HepG2 (cell line): ENCODE measurements at regions not wholly inside any gene's neighbourhood (a gene's known extent, or its start where the extent isn't known, plus 50 kb on each side); places are given as distances from the start of the nearest gene placed in this dataset.

Source experiments
- ATAC-seq: fragments of 200-7000 bp; cut with Tn5 transposase; 3 replicates; pipeline ENCODE4 v1.9.1; 2020; ENCODE audit warnings: mild to moderate bottlenecking, moderate library complexity
- BruUV-seq: library from RNA; stranded (reverse); fragments of 400-500 nt; replicated peaks from 2 replicates; lab custom pipeline; 2021; lab: Mats Ljungman, UMichigan
- CTCF ChIA-PET: fragments of 300-600 bp; formaldehyde crosslinking; extraction: SDS; loops from one replicate; lab custom pipeline; 2021; ENCODE audit warnings: low total read pairs, inconsistent platforms, low intra/inter-chr PET ratio; lab: Yijun Ruan, JAX
- POLR2A ChIA-PET: fragments of 350-600 bp; sonication (Branson Sonifier 250); formaldehyde crosslinking; loops from one replicate; lab custom pipeline; 2020; ENCODE audit warnings: antibody characterized with exemption, inconsistent platforms; lab: Yijun Ruan, JAX
- DNase-seq: peaks from one replicate; pipeline ENCODE4 v3.0.0-alpha.2; 2015; ENCODE audit warnings: low spot score
- FAIRE-seq: peaks from 3 replicates; lab custom pipeline; 2011; peaks lifted over from hg19 to GRCh38; lab: Jason Lieb, UNC
- H2AFZ ChIP-seq: one replicate; pipeline ENCODE4 v1.6.1; 2011; ENCODE audit warnings: low read length, inconsistent platforms
- H3K27ac ChIP-seq: fragments of 300-600 bp; 3 replicates; pipeline ENCODE4 v1.8.0; 2011; ENCODE audit warnings: mixed run types, mild to moderate bottlenecking, mixed read lengths, low read length, inconsistent platforms; ENCODE audit not compliant: insufficient read depth; ENCODE audit errors: extremely low read length
- H3K27me3 ChIP-seq, 2 experiments: fragments of 200-600 bp in 1 of 2; 2 replicates in 1 of 2; 3 replicates in 1 of 2; pipeline versions ENCODE4 v1.6.0 to v1.8.0; 2011; ENCODE audit warnings: low read length in 2 of 2, mild to moderate bottlenecking in 2 of 2, moderate library complexity in 2 of 2, inconsistent platforms in 1 of 2; ENCODE audit not compliant: insufficient read depth in 2 of 2, control insufficient read depth in 1 of 2
- H3K36me3 ChIP-seq, 2 experiments: fragments of 200-600 bp in 1 of 2; replicated peaks in 1 of 2; 2 replicates in 1 of 2; 3 replicates in 1 of 2; pipeline versions ENCODE4 v1.5.1 to v1.8.0; 2011; ENCODE audit warnings: low read length in 2 of 2, inconsistent platforms in 1 of 2; ENCODE audit not compliant: insufficient read depth in 2 of 2, control insufficient read depth in 1 of 2
- H3K4me1 ChIP-seq: 2 replicates; pipeline ENCODE4 v1.5.1; 2012; ENCODE audit warnings: low read length, inconsistent platforms; ENCODE audit not compliant: insufficient read depth
- H3K4me2 ChIP-seq: 2 replicates; pipeline ENCODE4 v1.6.0; 2011; ENCODE audit warnings: low read depth, low read length, inconsistent platforms
- H3K4me3 ChIP-seq, 3 experiments: fragments of 200-600 bp in 1 of 3; sonication (generic), shearing (Covaris generic) in 1 of 3; replicated peaks in 1 of 3; 2 replicates each; pipeline ENCODE4 v1.5.1; 2011 to 2016; ENCODE audit warnings: low read length in 3 of 3, inconsistent platforms in 2 of 3, low read depth in 2 of 3, mild to moderate bottlenecking in 2 of 3, control low read depth in 1 of 3, mixed read lengths in 1 of 3; ENCODE audit not compliant: insufficient read depth in 1 of 3
- H3K79me2 ChIP-seq: one replicate; pipeline ENCODE4 v1.6.1; 2011; ENCODE audit warnings: low read length, inconsistent platforms; ENCODE audit not compliant: insufficient read depth
- H3K9ac ChIP-seq: 2 replicates; pipeline ENCODE4 v1.6.0; 2011; ENCODE audit warnings: mild to moderate bottlenecking, low read depth, low read length, inconsistent platforms; ENCODE audit not compliant: insufficient read depth
- H3K9me3 ChIP-seq: 2 replicates; pipeline ENCODE4 v1.5.1; 2012; ENCODE audit warnings: mild to moderate bottlenecking, low read length
- H4K20me1 ChIP-seq: 2 replicates; pipeline ENCODE4 v1.6.0; 2011; ENCODE audit warnings: inconsistent platforms, mild to moderate bottlenecking, low read length, moderate library complexity; ENCODE audit not compliant: insufficient read depth
- CEBPB ChIP-seq: IDR thresholded peaks from 2 replicates; pipeline ENCODE4 v1.6.1; 2011; ENCODE audit warnings: low read depth, low read length, improper control_type of control experiment, borderline replicate concordance
- E2F2 ChIP-seq: sonication (generic); formaldehyde crosslinking; IDR thresholded peaks from 2 replicates; pipeline ENCODE4 v1.4.0; 2020; ENCODE audit warnings: missing genetic modification reagents, borderline replicate concordance
- FOXJ3 ChIP-seq: sonication (generic); formaldehyde crosslinking; IDR thresholded peaks from 2 replicates; pipeline ENCODE4 v1.4.0; 2020; ENCODE audit warnings: missing genetic modification reagents, mild to moderate bottlenecking, borderline replicate concordance
- HNRNPUL1 ChIP-seq: fragments of 200-400 bp; formaldehyde crosslinking; IDR thresholded peaks from 2 replicates; pipeline ENCODE4 v1.6.1; 2017; ENCODE audit warnings: low read depth, mild to moderate bottlenecking, low read length, moderate library complexity
- SETDB1 ChIP-seq: sonication (generic); formaldehyde crosslinking; IDR thresholded peaks from 2 replicates; pipeline ENCODE4 v1.5.1; 2020; ENCODE audit warnings: missing genetic modification reagents, mild to moderate bottlenecking, borderline replicate concordance
- ZNF235 ChIP-seq: sonication (generic); formaldehyde crosslinking; IDR thresholded peaks from 2 replicates; pipeline ENCODE4 v1.8.1; 2023; ENCODE audit warnings: mild to moderate bottlenecking, missing genetic modification reagents, borderline replicate concordance
- WGBS: methylation state at CpG from one replicate; pipeline ENCODE4 v1.1.6; 2017; ENCODE audit warnings: low lambda C conversion rate; 5-methylcytosine and 5-hydroxymethylcytosine counted together
- in situ Hi-C: cut with HindIII; loops from 2 replicates; pipeline ENCODE4 v1.10.0; 2017; ENCODE audit warnings: low pct_unique_long_range_greater_than_20kb; ENCODE audit not compliant: extremely low pct_ligation_motif_present
- intact Hi-C: fragments of 100-400 bp; cut with micrococcal nuclease; formaldehyde crosslinking; loops from one replicate; pipeline ENCODE4 v1.10.0; 2022; ENCODE audit not compliant: unreplicated experiment

GRCh38 chr4:156422576-156422975 lies 468.9 kb upstream of the CTSO start:
- intact Hi-C loops: no loop called here
- 3% methylated on average over 1 of the region's 1 CpG for WGBS
- ChIA-PET CTCF (no interaction called here), POLR2A (no interaction called here)
- no peak for DNase-seq
- Histone ChIP-seq H3K27ac (no peak overlapping the region), H2AFZ (no peak overlapping the region), H3K27me3 (no peaks in the 10 kb centered on the region), H4K20me1 (no peaks in the 10 kb centered on the region), H3K79me2 (no peaks in the 10 kb centered on the region), H3K4me1 (no peaks in the 10 kb centered on the region), H3K4me3 (no peak overlapping the region), H3K36me3 (no peaks in the 10 kb centered on the region), H3K9me3 (no peaks in the 10 kb centered on the region), H3K9ac (no peak overlapping the region), H3K4me2 (no peak overlapping the region)
- FAIRE-seq: no peak
- TF ChIP-seq HNRNPUL1 (no peak), CEBPB (peak; percentile 61)
- no TSS peak for BruUV-seq
- in situ Hi-C loops: no loop called here
- ATAC-seq: no peak

GRCh38 chr4:156420623-156421022 lies 467.0 kb upstream of the CTSO start:
- ATAC-seq (no peak), FAIRE-seq (no peak), DNase-seq (no peak)
- H3K9ac ChIP-seq: no peak overlapping the region
- H3K4me3 ChIP-seq: no peak overlapping the region
- CTCF ChIA-PET: no interaction called here
- no TSS peak for BruUV-seq
- POLR2A ChIA-PET: no interaction called here
- no peaks in the 10 kb centered on the region for H3K9me3 ChIP-seq
- H3K4me1 ChIP-seq: no peaks in the 10 kb centered on the region
- WGBS: 0% methylated on average over 1 of the region's 1 CpG
- in situ Hi-C loops (no loop called here), intact Hi-C loops (no loop called here)
- no peaks in the 10 kb centered on the region for H3K36me3 ChIP-seq
- H2AFZ ChIP-seq: no peak overlapping the region
- H3K79me2 ChIP-seq: no peaks in the 10 kb centered on the region
- H3K27me3 ChIP-seq: no peaks in the 10 kb centered on the region
- TF ChIP-seq ZNF235 (no peak), E2F2 (CRISPR knock-in tag) (no peak), FOXJ3 (CRISPR knock-in tag) (no peak), SETDB1 (CRISPR knock-in tag) (no peak)
- no peaks in the 10 kb centered on the region for H4K20me1 ChIP-seq
- H3K4me2 ChIP-seq: no peak overlapping the region
- H3K27ac ChIP-seq: no peak overlapping the region
